ENCODE measurements at regions not wholly inside any gene's neighbourhood (a gene's known extent, or its start where the extent isn't known, plus 50 kb on each side); places are given as distances from the start of the nearest gene placed in this dataset.
"Not testable (repeated sequence)": the region's sequence is repeated elsewhere in the genome, so short reads cannot be mapped to it uniquely, and the experiment has no call there.

- H3K9me3 ChIP-seq (replicated peaks; ENCODE audit: low read length); H3K36me3 ChIP-seq (ENCODE audit: insufficient read depth, low read length); H3K4me1 ChIP-seq (ENCODE audit: control insufficient read depth, insufficient read depth, low read length): not testable (repeated sequence)
Observed at GRCh38 chr5:177846598-177846997, 63.9 kb upstream of the FAM153A start.

GRCh38 chr5:177845906-177846305 lies 63.2 kb upstream of the FAM153A start:
- H3K27me3 ChIP-seq (ENCODE audit: control insufficient read depth, insufficient read depth, low read length); H3K9ac ChIP-seq (ENCODE audit: low read depth, low read length); H3K4me3 ChIP-seq (ENCODE audit: low read length); H3K4me1 ChIP-seq (ENCODE audit: control insufficient read depth, insufficient read depth, low read length); H3K9me3 ChIP-seq (replicated peaks; ENCODE audit: low read length); H3K36me3 ChIP-seq (ENCODE audit: insufficient read depth, low read length); H3K4me2 ChIP-seq (ENCODE audit: low read length): not testable (repeated sequence)

More at GRCh38 chr5:177846598-177846997, 63.9 kb upstream of the FAM153A start:
- not testable (repeated sequence) for H3K27me3 ChIP-seq (ENCODE audit: control insufficient read depth, insufficient read depth, low read length); H3K4me3 ChIP-seq (ENCODE audit: low read length); H3K4me2 ChIP-seq (ENCODE audit: low read length); H3K9ac ChIP-seq (ENCODE audit: low read depth, low read length)

DNA sequence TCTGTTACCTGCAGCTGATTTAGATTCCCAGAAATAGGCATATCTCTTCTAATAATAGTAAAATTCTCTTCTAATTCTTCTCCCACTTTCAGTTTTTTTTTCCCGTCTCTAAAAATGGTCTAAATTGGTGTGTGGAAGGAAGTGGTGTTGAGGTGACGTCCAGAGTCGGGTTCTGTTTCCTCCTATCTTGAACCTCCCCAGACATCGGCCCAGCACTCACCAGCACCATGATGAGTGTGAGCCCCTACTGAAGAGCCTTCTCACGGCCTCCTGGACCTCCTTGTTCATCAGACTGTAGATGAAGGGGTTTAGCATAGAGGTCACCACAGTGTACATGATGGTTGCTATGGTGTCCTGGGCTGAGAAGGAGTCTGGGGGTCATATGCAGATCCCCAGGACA lies 53.5 kb upstream of the FAM153A start:
- not testable (repeated sequence) for H3K4me3 ChIP-seq (ENCODE audit: low read length); H3K4me1 ChIP-seq (ENCODE audit: control insufficient read depth, insufficient read depth, low read length); H3K9me3 ChIP-seq (replicated peaks; ENCODE audit: low read length); H3K36me3 ChIP-seq (ENCODE audit: insufficient read depth, low read length); H3K4me2 ChIP-seq (ENCODE audit: low read length); H3K27me3 ChIP-seq (ENCODE audit: control insufficient read depth, insufficient read depth, low read length); H3K9ac ChIP-seq (ENCODE audit: low read depth, low read length)
